HL-60 (cell line): ENCODE measurements at regions not wholly inside any gene's neighbourhood (a gene's known extent, or its start where the extent isn't known, plus 50 kb on each side); places are given as distances from the start of the nearest gene placed in this dataset.

ENCODE experiments used
- CTCF ChIP-seq: IDR thresholded peaks from one replicate; pipeline ENCODE4 v1.5.1; 2011; ENCODE audit warnings: low read length, control low read depth, inconsistent platforms; ENCODE audit not compliant: insufficient read depth
- GABPA ChIP-seq: IDR thresholded peaks from 2 replicates; pipeline ENCODE4 v1.6.1; 2012; ENCODE audit warnings: low read depth
- POLR2AphosphoS5 ChIP-seq: IDR thresholded peaks from 2 replicates; pipeline ENCODE4 v1.6.1; 2012; ENCODE audit warnings: low read depth
- REST ChIP-seq: IDR thresholded peaks from 2 replicates; pipeline ENCODE4 v1.6.1; 2012; ENCODE audit warnings: low read depth; ENCODE audit not compliant: insufficient replicate concordance
- SPI1 ChIP-seq: IDR thresholded peaks from 2 replicates; pipeline ENCODE4 v1.6.1; 2012; ENCODE audit warnings: low read depth, mild to moderate bottlenecking, borderline replicate concordance

GRCh38 chr4:102165584-102165983, 179.7 kb downstream of the SLC39A8 start:
- TF ChIP-seq CTCF (no peak), POLR2AphosphoS5 (no peak), REST (no peak), GABPA (no peak), SPI1 (no peak)
